ENCODE measurements at regions not wholly inside any gene's neighbourhood (a gene's known extent, or its start where the extent isn't known, plus 50 kb on each side); places are given as distances from the start of the nearest gene placed in this dataset.

GRCh38 chr13:33763021-33763420, 54.9 kb upstream of the RFC3 start:
- no peak for DNase-seq

GRCh38 chr13:33764716-33765115, 53.2 kb upstream of the RFC3 start:
- no peak for DNase-seq

- no peak for DNase-seq
These were observed 51.4 kb upstream of the RFC3 start for GRCh38 chr13:33766329-33767123.

GRCh38 chr13:33767140-33767539, 50.8 kb upstream of the RFC3 start:
- no peak for DNase-seq
